IMR-90 (cell line): ENCODE measurements at regions not wholly inside any gene's neighbourhood (a gene's known extent, or its start where the extent isn't known, plus 50 kb on each side); places are given as distances from the start of the nearest gene placed in this dataset.

Source experiments
- ATAC-seq: fragments of 200-7000 bp; cut with Tn5 transposase; 2 replicates; pipeline ENCODE4 v1.9.1; 2020; ENCODE audit warnings: low read depth, mild to moderate bottlenecking, moderate library complexity
- BruUV-seq: library from RNA; stranded (reverse); fragments of 400-500 nt; replicated peaks from 2 replicates; lab custom pipeline; 2021; lab: Mats Ljungman, UMichigan
- CTCF ChIA-PET: fragments of 300-600 bp; formaldehyde crosslinking; extraction: SDS; loops from one replicate; lab custom pipeline; 2021; ENCODE audit warnings: antibody characterized with exemption; lab: Yijun Ruan, JAX
- POLR2A ChIA-PET: fragments of 300-600 bp; sonication (Branson Sonifier 250); formaldehyde crosslinking; loops from one replicate; lab custom pipeline; 2022; ENCODE audit warnings: antibody characterized with exemption; ENCODE audit not compliant: unreplicated experiment; lab: Charles Lee
- DNase-seq: peaks from one replicate; pipeline ENCODE4 v3.0.0; 2013
- H2AFZ ChIP-seq: replicated peaks from 2 replicates; pipeline ENCODE3; 2013; ENCODE audit warnings: low read length, mild to moderate bottlenecking; ENCODE audit not compliant: poor library complexity
- H2AK5ac ChIP-seq: 2 replicates; pipeline ENCODE4 v1.6.1; 2013; ENCODE audit warnings: low read depth, low read length, inconsistent platforms
- H2AK9ac ChIP-seq: replicated peaks from 2 replicates; pipeline ENCODE3; 2013; ENCODE audit warnings: mild to moderate bottlenecking, low read depth, low read length, moderate library complexity; ENCODE audit not compliant: poor library complexity
- H2BK120ac ChIP-seq: 2 replicates; pipeline ENCODE4 v1.6.1; 2013; ENCODE audit warnings: low read depth, low read length, inconsistent platforms
- H2BK15ac ChIP-seq: 3 replicates; pipeline ENCODE4 v1.6.1; 2013; ENCODE audit warnings: low read depth, low read length, inconsistent platforms
- H2BK20ac ChIP-seq: 2 replicates; pipeline ENCODE4 v1.6.1; 2013; ENCODE audit warnings: low read depth, mild to moderate bottlenecking, inconsistent platforms, low read length, moderate library complexity
- H2BK5ac ChIP-seq: 2 replicates; pipeline ENCODE4 v1.6.1; 2013; ENCODE audit warnings: mild to moderate bottlenecking, low read depth, low read length, inconsistent platforms; ENCODE audit not compliant: poor library complexity, severe bottlenecking
- H3K14ac ChIP-seq: replicated peaks from 2 replicates; pipeline ENCODE4 v1.6.1; 2013; ENCODE audit warnings: low read depth, low read length, inconsistent platforms
- H3K18ac ChIP-seq: 2 replicates; pipeline ENCODE4 v1.6.1; 2013; ENCODE audit warnings: low read depth, low read length, control low read depth
- H3K23ac ChIP-seq: 2 replicates; pipeline ENCODE4 v1.6.1; 2013; ENCODE audit warnings: low read depth, low read length, inconsistent platforms
- H3K27ac ChIP-seq: 2 replicates; pipeline ENCODE4 v1.5.1; 2013; ENCODE audit warnings: mild to moderate bottlenecking, control low read depth, low read length; ENCODE audit not compliant: insufficient read depth
- H3K27me3 ChIP-seq: 2 replicates; pipeline ENCODE4 v1.6.1; 2013; ENCODE audit warnings: low read length; ENCODE audit not compliant: control insufficient read depth, insufficient read depth
- H3K36me3 ChIP-seq: 2 replicates; pipeline ENCODE4 v1.6.1; 2013; ENCODE audit warnings: low read length, mixed read lengths; ENCODE audit not compliant: control insufficient read depth, insufficient read depth
- H3K4ac ChIP-seq: 2 replicates; pipeline ENCODE4 v1.6.1; 2013; ENCODE audit warnings: low read depth, low read length, inconsistent platforms
- H3K4me1 ChIP-seq: 2 replicates; pipeline ENCODE4 v1.6.1; 2013; ENCODE audit warnings: low read length, mixed read lengths; ENCODE audit not compliant: control insufficient read depth, insufficient read depth
- H3K4me2 ChIP-seq: 2 replicates; pipeline ENCODE4 v1.6.1; 2013; ENCODE audit warnings: low read depth, mild to moderate bottlenecking, control low read depth, low read length, moderate library complexity
- H3K4me3 ChIP-seq: 2 replicates; pipeline ENCODE4 v1.5.1; 2013; ENCODE audit warnings: low read depth, mild to moderate bottlenecking, control low read depth, low read length, moderate library complexity; ENCODE audit not compliant: insufficient read depth
- H3K56ac ChIP-seq: 2 replicates; pipeline ENCODE4 v1.6.1; 2013; ENCODE audit warnings: low read length, inconsistent platforms; ENCODE audit not compliant: insufficient read depth; ENCODE audit errors: extremely low read depth
- H3K79me1 ChIP-seq, 2 experiments: 2 replicates each; pipeline ENCODE4 v1.6.1; 2013; ENCODE audit warnings: low read length in 2 of 2, inconsistent platforms in 1 of 2, low read depth in 1 of 2
- H3K9ac ChIP-seq: 2 replicates; pipeline ENCODE4 v1.6.1; 2013; ENCODE audit warnings: low read depth, low read length, control low read depth
- H3K9me1 ChIP-seq: 2 replicates; pipeline ENCODE4 v1.6.1; 2013; ENCODE audit warnings: low read length, inconsistent platforms; ENCODE audit not compliant: insufficient read depth
- H3K9me3 ChIP-seq: 2 replicates; pipeline ENCODE4 v1.6.1; 2013; ENCODE audit warnings: low read length; ENCODE audit not compliant: control insufficient read depth, insufficient read depth
- H4K20me1 ChIP-seq: 2 replicates; pipeline ENCODE4 v1.6.1; 2013; ENCODE audit warnings: low read length, inconsistent platforms; ENCODE audit not compliant: insufficient read depth
- H4K5ac ChIP-seq: 2 replicates; pipeline ENCODE4 v1.6.1; 2013; ENCODE audit warnings: mild to moderate bottlenecking, low read depth, low read length, control low read depth
- H4K8ac ChIP-seq, 2 experiments: 2 replicates each; pipeline ENCODE4 v1.6.1; 2013; ENCODE audit warnings: low read depth in 2 of 2, low read length in 2 of 2, control low read depth in 1 of 2, inconsistent platforms in 1 of 2
- H4K91ac ChIP-seq: 2 replicates; pipeline ENCODE4 v1.6.1; 2013; ENCODE audit warnings: low read depth, low read length, inconsistent platforms; ENCODE audit not compliant: insufficient read depth
- BHLHE40 ChIP-seq: fragments of 150-350 bp; IDR thresholded peaks from 2 replicates; pipeline ENCODE4 v1.6.1; 2016; ENCODE audit warnings: mild to moderate bottlenecking, low read depth, low read length
- CEBPB ChIP-seq: IDR thresholded peaks from 2 replicates; pipeline ENCODE4 v1.6.1; 2012; ENCODE audit warnings: low read depth, low read length, improper control_type of control experiment
- CHD1 ChIP-seq: IDR thresholded peaks from 2 replicates; pipeline ENCODE4 v1.6.1; 2012; ENCODE audit warnings: low read depth, low read length, improper control_type of control experiment
- FOS ChIP-seq: fragments of 150-350 bp; IDR thresholded peaks from 2 replicates; pipeline ENCODE4 v1.6.1; 2016; ENCODE audit warnings: low read depth, low read length
- MAFK ChIP-seq: IDR thresholded peaks from 2 replicates; pipeline ENCODE4 v1.6.1; 2012; ENCODE audit warnings: low read depth, low read length, improper control_type of control experiment
- MAZ ChIP-seq: IDR thresholded peaks from 2 replicates; pipeline ENCODE4 v1.6.1; 2012; ENCODE audit warnings: low read depth, mild to moderate bottlenecking, low read length, improper control_type of control experiment, moderate library complexity, borderline replicate concordance
- MXI1 ChIP-seq: IDR thresholded peaks from 2 replicates; pipeline ENCODE4 v1.6.1; 2012; ENCODE audit warnings: low read depth, mild to moderate bottlenecking, low read length, moderate library complexity, borderline replicate concordance
- NFE2L2 ChIP-seq: fragments of 150-350 bp; IDR thresholded peaks from 2 replicates; pipeline ENCODE4 v1.6.1; 2016; ENCODE audit warnings: low read depth, mild to moderate bottlenecking, low read length
- POLR2A ChIP-seq: IDR thresholded peaks from 2 replicates; pipeline ENCODE4 v1.6.1; 2012; ENCODE audit warnings: mild to moderate bottlenecking, low read depth, low read length
- RAD21 ChIP-seq: IDR thresholded peaks from 2 replicates; pipeline ENCODE4 v1.6.1; 2012; ENCODE audit warnings: low read length, improper control_type of control experiment
- RCOR1 ChIP-seq: IDR thresholded peaks from 2 replicates; pipeline ENCODE4 v1.6.1; 2012; ENCODE audit warnings: mild to moderate bottlenecking, low read length, improper control_type of control experiment; ENCODE audit not compliant: insufficient replicate concordance
- RFX5 ChIP-seq: IDR thresholded peaks from 2 replicates; pipeline ENCODE4 v1.8.0; 2012; ENCODE audit warnings: low read depth, mild to moderate bottlenecking, low read length, moderate library complexity
- SMC3 ChIP-seq: fragments of 150-350 bp; IDR thresholded peaks from 2 replicates; pipeline ENCODE4 v1.6.1; 2016; ENCODE audit warnings: low read depth, mild to moderate bottlenecking, antibody characterized with exemption, low read length, moderate library complexity
- WGBS, 2 experiments: methylation state at CpG; one replicate each; pipeline versions ENCODE4 v1.1.5 to v1.1.7; 2013; ENCODE audit warnings: missing lambda C conversion rate in 2 of 2; ENCODE audit not compliant: insufficient read length in 1 of 2; ENCODE audit errors: extremely low coverage in 2 of 2; 5-methylcytosine and 5-hydroxymethylcytosine counted together
- dilution Hi-C: fragments of 300-500 bp; cut with HindIII; formaldehyde crosslinking; loops from one replicate; pipeline ENCODE4 v1.14.3; 2018; ENCODE audit warnings: low sequenced_read_pairs; ENCODE audit not compliant: unreplicated experiment
- in situ Hi-C: fragments of 300-500 bp; cut with MboI; formaldehyde crosslinking; loops from 3 replicates; pipeline ENCODE4 v1.14.3; 2019; ENCODE audit warnings: low sequenced_read_pairs, inconsistent platforms, mixed read lengths
- intact Hi-C: fragments of 100-400 bp; cut with micrococcal nuclease; formaldehyde crosslinking; loops from 2 replicates; pipeline ENCODE4 v1.10.0; 2022
- TF ChIP-seq, protein P1 (sequence below): fragments of 150-350 bp; IDR thresholded peaks from 2 replicates; pipeline ENCODE4 v1.6.1; 2016; ENCODE audit warnings: low read depth, mild to moderate bottlenecking, low read length, moderate library complexity, borderline replicate concordance
- TF ChIP-seq, protein P2 (sequence below): fragments of 150-350 bp; IDR thresholded peaks from 2 replicates; pipeline ENCODE4 v1.6.1; 2017; ENCODE audit warnings: mild to moderate bottlenecking, antibody characterized with exemption, low read length, low read depth
- TF ChIP-seq, protein P3 (sequence below): conservative IDR thresholded peaks from 2 replicates; pipeline ENCODE4 v1.5.1; 2012; ENCODE audit warnings: mild to moderate bottlenecking, low read depth, low read length, improper control_type of control experiment

GRCh38 chr2:236408090-236408489 lies 143.9 kb upstream of the ASB18 start:
- H3K9me1 ChIP-seq = no peaks in the 10 kb centered on the region
- H3K14ac ChIP-seq = no peak overlapping the region
- ChIA-PET POLR2A (no interaction called here), CTCF (no interaction called here)
- H3K79me1 ChIP-seq = no peaks in the 10 kb centered on the region
- H4K20me1 ChIP-seq = no peaks in the 10 kb centered on the region
- no peaks in the 10 kb centered on the region for H3K36me3 ChIP-seq
- H3K18ac ChIP-seq = no peak overlapping the region
- no peak overlapping the region for H3K4me3 ChIP-seq
- intact Hi-C loops = no loop called here
- in situ Hi-C loops = no loop called here
- no peak overlapping the region for H2BK5ac ChIP-seq
- H3K9ac ChIP-seq = no peak overlapping the region
- dilution Hi-C loops = no loop called here
- no TSS peak for BruUV-seq
- H2BK20ac ChIP-seq = no peak overlapping the region
- ATAC-seq (no peak), DNase-seq (no peak)
- H3K23ac ChIP-seq = no peak overlapping the region
- no peak overlapping the region for H4K5ac ChIP-seq
- H2AK9ac ChIP-seq = no peak overlapping the region
- 69% methylated on average over 7 of the region's 7 CpGs; no CpG with 5 or more reads in 1 of the 2 experiments for WGBS, 2 experiments
- H2AK5ac ChIP-seq = no peak overlapping the region
- no peak overlapping the region for H2AFZ ChIP-seq
- TF ChIP-seq, protein P1, sequence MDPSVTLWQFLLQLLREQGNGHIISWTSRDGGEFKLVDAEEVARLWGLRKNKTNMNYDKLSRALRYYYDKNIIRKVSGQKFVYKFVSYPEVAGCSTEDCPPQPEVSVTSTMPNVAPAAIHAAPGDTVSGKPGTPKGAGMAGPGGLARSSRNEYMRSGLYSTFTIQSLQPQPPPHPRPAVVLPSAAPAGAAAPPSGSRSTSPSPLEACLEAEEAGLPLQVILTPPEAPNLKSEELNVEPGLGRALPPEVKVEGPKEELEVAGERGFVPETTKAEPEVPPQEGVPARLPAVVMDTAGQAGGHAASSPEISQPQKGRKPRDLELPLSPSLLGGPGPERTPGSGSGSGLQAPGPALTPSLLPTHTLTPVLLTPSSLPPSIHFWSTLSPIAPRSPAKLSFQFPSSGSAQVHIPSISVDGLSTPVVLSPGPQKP = no peak
- TF ChIP-seq MAZ (no peak), POLR2A (no peak), NFE2L2 (no peak), MXI1 (no peak), CEBPB (no peak), CHD1 (no peak), BHLHE40 (no peak), MAFK (no peak), RAD21 (no peak), FOS (no peak), RCOR1 (no peak), RFX5 (no peak), SMC3 (no peak)
- TF ChIP-seq, protein P2, sequence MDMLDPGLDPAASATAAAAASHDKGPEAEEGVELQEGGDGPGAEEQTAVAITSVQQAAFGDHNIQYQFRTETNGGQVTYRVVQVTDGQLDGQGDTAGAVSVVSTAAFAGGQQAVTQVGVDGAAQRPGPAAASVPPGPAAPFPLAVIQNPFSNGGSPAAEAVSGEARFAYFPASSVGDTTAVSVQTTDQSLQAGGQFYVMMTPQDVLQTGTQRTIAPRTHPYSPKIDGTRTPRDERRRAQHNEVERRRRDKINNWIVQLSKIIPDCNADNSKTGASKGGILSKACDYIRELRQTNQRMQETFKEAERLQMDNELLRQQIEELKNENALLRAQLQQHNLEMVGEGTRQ = no peak
- TF ChIP-seq, protein P3, sequence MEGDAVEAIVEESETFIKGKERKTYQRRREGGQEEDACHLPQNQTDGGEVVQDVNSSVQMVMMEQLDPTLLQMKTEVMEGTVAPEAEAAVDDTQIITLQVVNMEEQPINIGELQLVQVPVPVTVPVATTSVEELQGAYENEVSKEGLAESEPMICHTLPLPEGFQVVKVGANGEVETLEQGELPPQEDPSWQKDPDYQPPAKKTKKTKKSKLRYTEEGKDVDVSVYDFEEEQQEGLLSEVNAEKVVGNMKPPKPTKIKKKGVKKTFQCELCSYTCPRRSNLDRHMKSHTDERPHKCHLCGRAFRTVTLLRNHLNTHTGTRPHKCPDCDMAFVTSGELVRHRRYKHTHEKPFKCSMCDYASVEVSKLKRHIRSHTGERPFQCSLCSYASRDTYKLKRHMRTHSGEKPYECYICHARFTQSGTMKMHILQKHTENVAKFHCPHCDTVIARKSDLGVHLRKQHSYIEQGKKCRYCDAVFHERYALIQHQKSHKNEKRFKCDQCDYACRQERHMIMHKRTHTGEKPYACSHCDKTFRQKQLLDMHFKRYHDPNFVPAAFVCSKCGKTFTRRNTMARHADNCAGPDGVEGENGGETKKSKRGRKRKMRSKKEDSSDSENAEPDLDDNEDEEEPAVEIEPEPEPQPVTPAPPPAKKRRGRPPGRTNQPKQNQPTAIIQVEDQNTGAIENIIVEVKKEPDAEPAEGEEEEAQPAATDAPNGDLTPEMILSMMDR = no peak
- H2BK120ac ChIP-seq = no peak overlapping the region
- H3K4me1 ChIP-seq = no peaks in the 10 kb centered on the region
- no peak overlapping the region for H3K4me2 ChIP-seq
- H3K27me3 ChIP-seq = no peaks in the 10 kb centered on the region
- no peak overlapping the region for H3K4ac ChIP-seq
- H2BK15ac ChIP-seq = no peak overlapping the region
- no peak overlapping the region for H4K8ac ChIP-seq
- no peak overlapping the region for H3K56ac ChIP-seq
- H4K91ac ChIP-seq = no peak overlapping the region
- H3K9me3 ChIP-seq = peaks cover 9% of the 10 kb centered on the region
- H3K27ac ChIP-seq = no peak overlapping the region
